Gastroesophageal sphincter (tissue), 3 donors: ENCODE measurements at regions not wholly inside any gene's neighbourhood (a gene's known extent, or its start where the extent isn't known, plus 50 kb on each side); places are given as distances from the start of the nearest gene placed in this dataset.

Experiments
- CTCF ChIP-seq, 4 experiments: fragments of 200-600 bp in 2 of 4; fragments of 450-650 bp in 2 of 4; sonication (generic) in 1 of 4; IDR thresholded peaks; one replicate each; pipeline ENCODE4 v1.5.1; 2017 to 2019; ENCODE audit warnings: antibody characterized with exemption in 4 of 4, mild to moderate bottlenecking in 2 of 4, moderate library complexity in 2 of 4
- EP300 ChIP-seq: sonication (generic); formaldehyde crosslinking; IDR thresholded peaks from one replicate; pipeline ENCODE4 v1.6.1; 2017; ENCODE audit warnings: antibody characterized with exemption, mild to moderate bottlenecking
- POLR2A ChIP-seq, 2 donors: fragments of 450-650 bp; IDR thresholded peaks; one replicate each; pipeline ENCODE4 v1.6.1; 2017; ENCODE audit warnings: antibody characterized with exemption in 2 of 2, mild to moderate bottlenecking in 2 of 2, moderate library complexity in 1 of 2
- POLR2AphosphoS5 ChIP-seq: sonication (generic); formaldehyde crosslinking; IDR thresholded peaks from one replicate; pipeline ENCODE4 v1.6.1; 2017; ENCODE audit warnings: antibody characterized with exemption

DNA sequence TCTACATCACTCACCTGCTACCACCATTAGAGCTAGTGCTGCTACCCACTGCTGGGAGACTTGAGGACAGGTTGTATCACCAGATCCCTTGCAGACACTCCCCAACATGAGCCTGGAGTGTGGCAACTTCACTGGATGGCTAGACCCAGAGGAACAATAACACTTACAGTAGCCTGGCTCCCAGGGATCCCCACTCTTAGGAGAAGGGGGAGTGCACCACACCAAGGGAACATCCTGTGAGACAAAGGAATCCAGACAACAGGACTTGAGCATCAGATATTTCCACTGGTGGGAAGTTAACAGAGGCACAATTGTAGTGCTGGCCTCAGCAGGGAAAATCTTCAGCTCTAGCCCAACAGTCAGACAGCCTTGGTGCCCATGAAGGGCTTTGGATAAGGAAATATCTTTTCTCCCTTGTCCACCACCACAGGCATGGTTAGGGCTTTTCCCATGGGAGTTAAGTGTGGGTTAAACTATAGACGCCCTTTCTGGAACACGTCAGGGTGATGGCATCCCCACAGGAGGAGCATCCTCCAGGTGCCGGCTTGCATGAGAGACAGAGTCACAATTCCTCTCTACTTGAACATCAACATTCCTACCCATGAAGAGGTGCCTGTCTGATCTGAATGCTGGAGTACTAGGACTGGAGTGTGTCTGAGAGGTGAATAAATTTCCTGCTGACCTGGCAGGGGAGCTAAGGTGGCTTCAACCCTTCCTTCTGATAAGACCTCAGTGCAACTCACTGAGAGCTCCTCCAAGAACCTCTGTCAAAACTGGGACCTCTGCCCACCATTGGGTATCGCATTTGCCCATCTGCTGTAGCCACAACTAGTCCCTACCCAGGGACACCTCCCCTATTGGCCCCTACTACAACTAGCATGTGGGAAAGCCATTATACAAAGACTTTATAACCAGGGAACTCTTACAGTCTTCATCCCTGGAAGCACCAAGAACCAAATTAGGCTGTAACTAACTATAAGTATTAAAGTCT is 55.4 kb upstream of the SIRPG start:
- TF ChIP-seq POLR2A (IDR thresholded peaks at IDR 0.05) (no peak), CTCF (IDR thresholded peaks at IDR 0.05) (no peak), EP300 (no peak), POLR2AphosphoS5 (no peak)
